ENCODE measurements at regions not wholly inside any gene's neighbourhood (a gene's known extent, or its start where the extent isn't known, plus 50 kb on each side); places are given as distances from the start of the nearest gene placed in this dataset.

DNA sequence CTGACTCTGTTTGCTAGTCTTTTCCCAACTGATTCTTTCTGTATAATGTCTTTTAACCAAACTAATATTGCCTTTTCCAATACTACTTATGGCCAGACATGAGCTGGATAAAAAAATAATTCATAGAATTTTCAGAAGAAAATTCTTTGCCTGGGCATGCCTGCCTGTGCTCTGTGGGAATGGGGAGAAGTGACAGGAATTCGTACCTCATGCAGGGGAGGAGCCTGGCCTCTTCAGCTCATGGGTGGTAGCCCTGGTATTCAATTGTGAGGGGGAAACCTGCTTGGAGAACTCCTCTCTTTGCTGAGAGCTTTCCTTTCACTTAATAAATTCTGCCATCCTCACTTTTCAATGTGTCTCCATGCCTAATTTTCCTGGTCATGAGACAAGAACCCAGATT is 928.8 kb downstream of the FAM181B start:
- Histone ChIP-seq H3K4me1 (replicated peaks in 1 of 2) (no peaks in the 10 kb centered on the region), H3K27me3 (no peaks in the 10 kb centered on the region), H3K36me3 (replicated peaks in 1 of 2) (no peaks in the 10 kb centered on the region), H3K4me3 (no peak overlapping the region), H3K9me3 (replicated peaks in 1 of 3) (no peaks in the 10 kb centered on the region), H3K27ac (no peak overlapping the region)
- 70 to 91% (median 83%) methylated on average over 1 of the region's 1 CpG for WGBS, 4 donors
- intact Hi-C loops (cut with DNase I), result no loop called here
- DNase-seq, result no peak
- TF ChIP-seq, protein P1, sequence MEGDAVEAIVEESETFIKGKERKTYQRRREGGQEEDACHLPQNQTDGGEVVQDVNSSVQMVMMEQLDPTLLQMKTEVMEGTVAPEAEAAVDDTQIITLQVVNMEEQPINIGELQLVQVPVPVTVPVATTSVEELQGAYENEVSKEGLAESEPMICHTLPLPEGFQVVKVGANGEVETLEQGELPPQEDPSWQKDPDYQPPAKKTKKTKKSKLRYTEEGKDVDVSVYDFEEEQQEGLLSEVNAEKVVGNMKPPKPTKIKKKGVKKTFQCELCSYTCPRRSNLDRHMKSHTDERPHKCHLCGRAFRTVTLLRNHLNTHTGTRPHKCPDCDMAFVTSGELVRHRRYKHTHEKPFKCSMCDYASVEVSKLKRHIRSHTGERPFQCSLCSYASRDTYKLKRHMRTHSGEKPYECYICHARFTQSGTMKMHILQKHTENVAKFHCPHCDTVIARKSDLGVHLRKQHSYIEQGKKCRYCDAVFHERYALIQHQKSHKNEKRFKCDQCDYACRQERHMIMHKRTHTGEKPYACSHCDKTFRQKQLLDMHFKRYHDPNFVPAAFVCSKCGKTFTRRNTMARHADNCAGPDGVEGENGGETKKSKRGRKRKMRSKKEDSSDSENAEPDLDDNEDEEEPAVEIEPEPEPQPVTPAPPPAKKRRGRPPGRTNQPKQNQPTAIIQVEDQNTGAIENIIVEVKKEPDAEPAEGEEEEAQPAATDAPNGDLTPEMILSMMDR (IDR thresholded peaks at IDR 0.05), result no peak
- TF ChIP-seq POLR2A (IDR thresholded peaks at IDR 0.05), result no peak

DNA sequence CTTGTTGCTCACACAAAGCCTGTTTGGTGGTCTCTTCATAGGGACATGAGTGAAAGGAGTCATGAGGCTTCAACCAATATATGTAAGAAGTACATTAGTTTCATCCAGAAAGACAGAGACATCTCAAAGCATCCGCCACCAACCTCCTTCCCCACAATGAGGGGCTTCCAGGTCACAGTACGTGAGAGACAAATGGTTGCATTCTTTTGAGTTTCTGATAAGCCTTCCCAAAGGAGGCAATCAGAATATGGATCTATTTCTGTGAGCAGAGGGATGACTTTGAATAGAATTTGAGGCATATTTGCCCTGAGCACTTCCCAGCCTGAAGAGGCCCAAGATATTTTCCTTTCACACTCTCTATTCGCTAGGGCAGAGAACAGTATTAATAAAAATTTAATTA is 931.1 kb downstream of the FAM181B start:
- Histone ChIP-seq H3K36me3 (replicated peaks in 1 of 2) (no peaks in the 10 kb centered on the region), H3K27ac (no peak overlapping the region), H3K4me1 (replicated peaks in 1 of 2) (no peaks in the 10 kb centered on the region), H3K4me3 (no peak overlapping the region), H3K9me3 (replicated peaks in 1 of 3) (no peaks in the 10 kb centered on the region), H3K27me3 (no peaks in the 10 kb centered on the region)
- TF ChIP-seq, protein P1 (IDR thresholded peaks at IDR 0.05), result no peak
- TF ChIP-seq POLR2A (IDR thresholded peaks at IDR 0.05), result no peak
- intact Hi-C loops (cut with DNase I), result no loop called here
- 71 to 85% (median 77%) methylated on average over 2 to 3 of the region's 3 CpGs for WGBS, 4 donors
- no peak for DNase-seq

GRCh38 chr11:81792416-81792815 is 941.2 kb downstream of the FAM181B start:
- intact Hi-C loops (cut with DNase I), result no loop called here
- TF ChIP-seq POLR2A (IDR thresholded peaks at IDR 0.05), result no peak
- TF ChIP-seq, protein P1 (IDR thresholded peaks at IDR 0.05), result no peak
- 75 to 90% (median 82%) methylated on average over 4 of the region's 4 CpGs for WGBS, 4 donors
- DNase-seq, result no peak
- H3K27me3 ChIP-seq, result no peaks in the 10 kb centered on the region
- no peaks in the 10 kb centered on the region for H3K36me3 ChIP-seq (replicated peaks in 1 of 2)
- peaks cover 0 to 5% of the 10 kb centered on the region in 2 donors for H3K4me1 ChIP-seq (replicated peaks in 1 of 2)
- no peaks in the 10 kb centered on the region for H3K9me3 ChIP-seq (replicated peaks in 1 of 3)
- no peak overlapping the region for H3K27ac ChIP-seq
- H3K4me3 ChIP-seq, result no peak overlapping the region

- Histone ChIP-seq H3K27ac (no peak overlapping the region), H3K9me3 (replicated peaks in 1 of 3) (no peaks in the 10 kb centered on the region), H3K4me3 (no peak overlapping the region), H3K36me3 (replicated peaks in 1 of 2) (no peaks in the 10 kb centered on the region), H3K4me1 (replicated peaks in 1 of 2) (peaks cover 0 to 5% of the 10 kb centered on the region in 2 donors), H3K27me3 (no peaks in the 10 kb centered on the region)
- no peak for TF ChIP-seq POLR2A (IDR thresholded peaks at IDR 0.05)
- TF ChIP-seq, protein P1 (IDR thresholded peaks at IDR 0.05), result peak in 3 of 6 experiments; percentile 19 to 32 (median 24)
- 18 to 31% (median 19%) methylated on average over 1 of the region's 1 CpG for WGBS, 4 donors
- no peak for DNase-seq
- intact Hi-C loops (cut with DNase I), result no loop called here
Observed at GRCh38 chr11:81787584-81788049, 946.0 kb downstream of the FAM181B start.

All from adrenal gland (tissue), 9 donors.